ENCODE measurements at regions not wholly inside any gene's neighbourhood (a gene's known extent, or its start where the extent isn't known, plus 50 kb on each side); places are given as distances from the start of the nearest gene placed in this dataset.

DNA sequence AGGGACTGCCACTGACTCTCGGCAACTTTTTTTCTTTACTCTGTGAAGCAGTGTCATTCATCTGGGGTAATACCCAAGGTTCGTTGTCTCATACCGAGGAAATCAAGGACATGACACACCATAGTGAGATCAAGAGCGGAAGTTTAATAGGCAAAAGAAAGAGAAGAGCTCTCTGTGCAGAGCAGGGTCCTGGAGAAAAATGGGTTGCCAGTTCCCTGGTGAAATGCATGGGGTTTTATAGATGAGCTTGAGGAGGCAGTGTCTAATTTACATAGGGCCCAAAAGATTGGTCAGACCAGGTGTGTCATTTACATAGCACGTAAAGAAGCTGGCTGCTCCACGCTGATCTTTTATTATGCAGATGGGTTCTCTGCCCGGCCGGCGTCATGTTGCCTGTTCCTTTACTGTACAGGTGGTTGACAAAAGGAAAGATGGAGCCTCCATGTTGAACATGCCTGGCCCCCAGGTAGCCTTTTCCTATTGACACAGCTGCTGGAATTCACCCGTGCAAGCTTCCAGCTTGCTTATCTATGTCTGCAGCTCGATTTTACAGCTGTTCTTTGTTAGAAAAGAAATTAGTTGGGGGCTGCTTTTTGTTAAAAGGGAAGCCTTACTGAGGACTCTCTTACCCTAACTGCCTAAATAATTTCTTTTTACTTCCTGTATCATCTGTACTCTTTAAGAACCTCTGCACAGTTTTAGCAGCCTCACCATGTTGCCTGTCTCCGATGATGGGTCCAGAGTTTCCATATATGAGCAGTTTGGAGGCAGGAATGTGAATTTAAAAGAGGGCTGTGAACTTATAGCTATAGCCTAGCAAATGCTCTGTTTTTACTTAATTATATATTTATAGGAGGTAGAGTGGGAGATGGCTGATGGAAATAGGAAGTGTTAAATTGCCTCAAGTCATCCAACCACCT is 98.0 kb upstream of the DIAPH3 start:
- TF ChIP-seq, protein P1, sequence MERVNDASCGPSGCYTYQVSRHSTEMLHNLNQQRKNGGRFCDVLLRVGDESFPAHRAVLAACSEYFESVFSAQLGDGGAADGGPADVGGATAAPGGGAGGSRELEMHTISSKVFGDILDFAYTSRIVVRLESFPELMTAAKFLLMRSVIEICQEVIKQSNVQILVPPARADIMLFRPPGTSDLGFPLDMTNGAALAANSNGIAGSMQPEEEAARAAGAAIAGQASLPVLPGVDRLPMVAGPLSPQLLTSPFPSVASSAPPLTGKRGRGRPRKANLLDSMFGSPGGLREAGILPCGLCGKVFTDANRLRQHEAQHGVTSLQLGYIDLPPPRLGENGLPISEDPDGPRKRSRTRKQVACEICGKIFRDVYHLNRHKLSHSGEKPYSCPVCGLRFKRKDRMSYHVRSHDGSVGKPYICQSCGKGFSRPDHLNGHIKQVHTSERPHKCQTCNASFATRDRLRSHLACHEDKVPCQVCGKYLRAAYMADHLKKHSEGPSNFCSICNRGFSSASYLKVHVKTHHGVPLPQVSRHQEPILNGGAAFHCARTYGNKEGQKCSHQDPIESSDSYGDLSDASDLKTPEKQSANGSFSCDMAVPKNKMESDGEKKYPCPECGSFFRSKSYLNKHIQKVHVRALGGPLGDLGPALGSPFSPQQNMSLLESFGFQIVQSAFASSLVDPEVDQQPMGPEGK (CRISPR knock-in tag; IDR thresholded peaks at IDR 0.05; ENCODE audit: borderline replicate concordance), result no peak
- no peak for TF ChIP-seq CSDC2 (CRISPR knock-in tag; IDR thresholded peaks at IDR 0.05)
- TF ChIP-seq, protein P2, sequence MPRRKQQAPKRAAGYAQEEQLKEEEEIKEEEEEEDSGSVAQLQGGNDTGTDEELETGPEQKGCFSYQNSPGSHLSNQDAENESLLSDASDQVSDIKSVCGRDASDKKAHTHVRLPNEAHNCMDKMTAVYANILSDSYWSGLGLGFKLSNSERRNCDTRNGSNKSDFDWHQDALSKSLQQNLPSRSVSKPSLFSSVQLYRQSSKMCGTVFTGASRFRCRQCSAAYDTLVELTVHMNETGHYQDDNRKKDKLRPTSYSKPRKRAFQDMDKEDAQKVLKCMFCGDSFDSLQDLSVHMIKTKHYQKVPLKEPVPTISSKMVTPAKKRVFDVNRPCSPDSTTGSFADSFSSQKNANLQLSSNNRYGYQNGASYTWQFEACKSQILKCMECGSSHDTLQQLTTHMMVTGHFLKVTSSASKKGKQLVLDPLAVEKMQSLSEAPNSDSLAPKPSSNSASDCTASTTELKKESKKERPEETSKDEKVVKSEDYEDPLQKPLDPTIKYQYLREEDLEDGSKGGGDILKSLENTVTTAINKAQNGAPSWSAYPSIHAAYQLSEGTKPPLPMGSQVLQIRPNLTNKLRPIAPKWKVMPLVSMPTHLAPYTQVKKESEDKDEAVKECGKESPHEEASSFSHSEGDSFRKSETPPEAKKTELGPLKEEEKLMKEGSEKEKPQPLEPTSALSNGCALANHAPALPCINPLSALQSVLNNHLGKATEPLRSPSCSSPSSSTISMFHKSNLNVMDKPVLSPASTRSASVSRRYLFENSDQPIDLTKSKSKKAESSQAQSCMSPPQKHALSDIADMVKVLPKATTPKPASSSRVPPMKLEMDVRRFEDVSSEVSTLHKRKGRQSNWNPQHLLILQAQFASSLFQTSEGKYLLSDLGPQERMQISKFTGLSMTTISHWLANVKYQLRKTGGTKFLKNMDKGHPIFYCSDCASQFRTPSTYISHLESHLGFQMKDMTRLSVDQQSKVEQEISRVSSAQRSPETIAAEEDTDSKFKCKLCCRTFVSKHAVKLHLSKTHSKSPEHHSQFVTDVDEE (CRISPR knock-in tag; IDR thresholded peaks at IDR 0.05), result no peak
- no peak for TF ChIP-seq GLIS3 (CRISPR knock-in tag; IDR thresholded peaks at IDR 0.05)
- TF ChIP-seq, protein P3, sequence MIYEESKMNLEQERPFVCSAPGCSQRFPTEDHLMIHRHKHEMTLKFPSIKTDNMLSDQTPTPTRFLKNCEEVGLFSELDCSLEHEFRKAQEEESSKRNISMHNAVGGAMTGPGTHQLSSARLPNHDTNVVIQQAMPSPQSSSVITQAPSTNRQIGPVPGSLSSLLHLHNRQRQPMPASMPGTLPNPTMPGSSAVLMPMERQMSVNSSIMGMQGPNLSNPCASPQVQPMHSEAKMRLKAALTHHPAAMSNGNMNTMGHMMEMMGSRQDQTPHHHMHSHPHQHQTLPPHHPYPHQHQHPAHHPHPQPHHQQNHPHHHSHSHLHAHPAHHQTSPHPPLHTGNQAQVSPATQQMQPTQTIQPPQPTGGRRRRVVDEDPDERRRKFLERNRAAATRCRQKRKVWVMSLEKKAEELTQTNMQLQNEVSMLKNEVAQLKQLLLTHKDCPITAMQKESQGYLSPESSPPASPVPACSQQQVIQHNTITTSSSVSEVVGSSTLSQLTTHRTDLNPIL (CRISPR knock-in tag; IDR thresholded peaks at IDR 0.05; ENCODE audit: low read depth), result no peak
- TF ChIP-seq RARB (CRISPR knock-in tag; IDR thresholded peaks at IDR 0.05), result no peak
